Prostate gland (tissue), 2 donors: ENCODE measurements at regions not wholly inside any gene's neighbourhood (a gene's known extent, or its start where the extent isn't known, plus 50 kb on each side); places are given as distances from the start of the nearest gene placed in this dataset.

Source experiments
- DNase-seq: peaks from one replicate; pipeline ENCODE4 v3.0.0-alpha.2; 2019; ENCODE audit warnings: low spot score
- H3K27ac ChIP-seq, 2 donors: fragments of 200-600 bp; sonication (generic); 2 replicates each; pipeline ENCODE4 v1.5.1; 2017 to 2019
- H3K27me3 ChIP-seq: fragments of 200-600 bp; sonication (generic); replicated peaks from 2 replicates; pipeline ENCODE4 v1.5.1; 2019; ENCODE audit not compliant: insufficient read depth
- H3K36me3 ChIP-seq, 2 donors: fragments of 200-600 bp; sonication (generic); 1 replicate in 1 of 2; 2 replicates in 1 of 2; pipeline versions ENCODE4 v1.5.1 to v1.8.1; 2017 to 2019
- H3K4me1 ChIP-seq: fragments of 200-600 bp; sonication (generic); replicated peaks from 2 replicates; pipeline ENCODE4 v1.5.1; 2019
- H3K4me3 ChIP-seq, 2 donors: fragments of 200-600 bp; sonication (generic); 2 replicates each; pipeline ENCODE4 v1.5.1; 2017 to 2019
- H3K9me3 ChIP-seq: fragments of 200-600 bp; sonication (generic); 2 replicates; pipeline ENCODE4 v1.5.1; 2017
- POLR2A ChIP-seq: fragments of 450-650 bp; IDR thresholded peaks from one replicate; pipeline ENCODE4 v1.6.1; 2016; ENCODE audit warnings: antibody characterized with exemption, mild to moderate bottlenecking
- POLR2AphosphoS5 ChIP-seq: sonication (generic); formaldehyde crosslinking; IDR thresholded peaks from one replicate; pipeline ENCODE4 v1.6.1; 2017; ENCODE audit warnings: antibody characterized with exemption
- WGBS: methylation state at CpG from one replicate; pipeline ENCODE4 v1.1.5; 2018; 5-methylcytosine and 5-hydroxymethylcytosine counted together
- intact Hi-C: fragments of 100-400 bp; cut with DNase I; formaldehyde crosslinking; loops from one replicate; pipeline ENCODE4 v1.14.2; 2022
- TF ChIP-seq, protein P1 (sequence below), 4 experiments: fragments of 200-600 bp in 2 of 4; fragments of 450-650 bp in 2 of 4; sonication (generic) in 2 of 4; IDR thresholded peaks; 1 replicate in 3 of 4; 2 replicates in 1 of 4; pipeline ENCODE4 v1.5.1; 2016 to 2019; ENCODE audit warnings: antibody characterized with exemption in 4 of 4, mild to moderate bottlenecking in 2 of 4, moderate library complexity in 2 of 4

DNA sequence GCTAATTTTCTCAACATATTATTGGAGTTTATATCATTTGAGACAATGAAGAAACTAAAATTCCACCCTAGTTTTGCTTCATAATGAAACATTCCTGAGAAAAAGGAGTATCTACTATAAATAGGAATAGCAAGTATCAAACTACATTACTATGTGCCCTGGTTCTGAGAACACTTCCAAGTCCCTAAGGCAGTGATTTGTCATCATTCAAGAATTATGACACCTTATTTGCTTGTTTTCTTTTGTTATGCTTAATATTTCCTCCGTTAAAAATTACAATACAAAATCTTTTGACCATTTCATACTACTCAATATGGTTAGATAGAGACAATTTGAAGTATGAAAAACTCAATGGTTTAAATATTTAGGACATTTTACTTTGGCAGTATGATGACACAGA, 707.8 kb upstream of the GOLIM4 start:
- no peak for DNase-seq
- Histone ChIP-seq H3K36me3 (no peaks in the 10 kb centered on the region), H3K4me1 (no peaks in the 10 kb centered on the region), H3K27ac (no peak overlapping the region), H3K4me3 (no peak overlapping the region), H3K27me3 (no peaks in the 10 kb centered on the region), H3K9me3 (no peaks in the 10 kb centered on the region)
- 83% methylated on average over 1 of the region's 1 CpG for WGBS
- intact Hi-C loops: no loop called here
- TF ChIP-seq POLR2A (no peak), POLR2AphosphoS5 (no peak)
- TF ChIP-seq, protein P1, sequence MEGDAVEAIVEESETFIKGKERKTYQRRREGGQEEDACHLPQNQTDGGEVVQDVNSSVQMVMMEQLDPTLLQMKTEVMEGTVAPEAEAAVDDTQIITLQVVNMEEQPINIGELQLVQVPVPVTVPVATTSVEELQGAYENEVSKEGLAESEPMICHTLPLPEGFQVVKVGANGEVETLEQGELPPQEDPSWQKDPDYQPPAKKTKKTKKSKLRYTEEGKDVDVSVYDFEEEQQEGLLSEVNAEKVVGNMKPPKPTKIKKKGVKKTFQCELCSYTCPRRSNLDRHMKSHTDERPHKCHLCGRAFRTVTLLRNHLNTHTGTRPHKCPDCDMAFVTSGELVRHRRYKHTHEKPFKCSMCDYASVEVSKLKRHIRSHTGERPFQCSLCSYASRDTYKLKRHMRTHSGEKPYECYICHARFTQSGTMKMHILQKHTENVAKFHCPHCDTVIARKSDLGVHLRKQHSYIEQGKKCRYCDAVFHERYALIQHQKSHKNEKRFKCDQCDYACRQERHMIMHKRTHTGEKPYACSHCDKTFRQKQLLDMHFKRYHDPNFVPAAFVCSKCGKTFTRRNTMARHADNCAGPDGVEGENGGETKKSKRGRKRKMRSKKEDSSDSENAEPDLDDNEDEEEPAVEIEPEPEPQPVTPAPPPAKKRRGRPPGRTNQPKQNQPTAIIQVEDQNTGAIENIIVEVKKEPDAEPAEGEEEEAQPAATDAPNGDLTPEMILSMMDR (IDR thresholded peaks at IDR 0.05): no peak

GRCh38 chr3:168802766-168803165, 707.0 kb upstream of the GOLIM4 start:
- TF ChIP-seq, protein P1 (IDR thresholded peaks at IDR 0.05): no peak
- TF ChIP-seq POLR2AphosphoS5 (no peak), POLR2A (no peak)
- Histone ChIP-seq H3K27ac (no peak overlapping the region), H3K27me3 (no peaks in the 10 kb centered on the region), H3K9me3 (no peaks in the 10 kb centered on the region), H3K4me3 (no peak overlapping the region), H3K4me1 (no peaks in the 10 kb centered on the region), H3K36me3 (no peaks in the 10 kb centered on the region)
- intact Hi-C loops: no loop called here
- WGBS: 69% methylated on average over 4 of the region's 4 CpGs
- DNase-seq: no peak

GRCh38 chr3:168801794-168802193, 706.1 kb upstream of the GOLIM4 start:
- H3K36me3 ChIP-seq: no peaks in the 10 kb centered on the region
- no peaks in the 10 kb centered on the region for H3K27me3 ChIP-seq
- WGBS: 93% methylated on average over 1 of the region's 1 CpG
- no peaks in the 10 kb centered on the region for H3K9me3 ChIP-seq
- intact Hi-C loops: no loop called here
- TF ChIP-seq POLR2A (no peak), POLR2AphosphoS5 (no peak)
- TF ChIP-seq, protein P1 (IDR thresholded peaks at IDR 0.05): no peak
- DNase-seq: no peak
- no peak overlapping the region for H3K27ac ChIP-seq
- no peaks in the 10 kb centered on the region for H3K4me1 ChIP-seq
- H3K4me3 ChIP-seq: no peak overlapping the region

GRCh38 chr3:168796339-168796738, 700.6 kb upstream of the GOLIM4 start:
- TF ChIP-seq POLR2AphosphoS5 (no peak), POLR2A (no peak)
- TF ChIP-seq, protein P1 (IDR thresholded peaks at IDR 0.05): no peak
- no peaks in the 10 kb centered on the region for H3K36me3 ChIP-seq
- no peaks in the 10 kb centered on the region for H3K9me3 ChIP-seq
- H3K27ac ChIP-seq: no peak overlapping the region
- WGBS: 90% methylated on average over 3 of the region's 3 CpGs
- no peak overlapping the region for H3K4me3 ChIP-seq
- no peaks in the 10 kb centered on the region for H3K27me3 ChIP-seq
- H3K4me1 ChIP-seq: no peaks in the 10 kb centered on the region
- intact Hi-C loops: no loop called here
- DNase-seq: no peak

DNA sequence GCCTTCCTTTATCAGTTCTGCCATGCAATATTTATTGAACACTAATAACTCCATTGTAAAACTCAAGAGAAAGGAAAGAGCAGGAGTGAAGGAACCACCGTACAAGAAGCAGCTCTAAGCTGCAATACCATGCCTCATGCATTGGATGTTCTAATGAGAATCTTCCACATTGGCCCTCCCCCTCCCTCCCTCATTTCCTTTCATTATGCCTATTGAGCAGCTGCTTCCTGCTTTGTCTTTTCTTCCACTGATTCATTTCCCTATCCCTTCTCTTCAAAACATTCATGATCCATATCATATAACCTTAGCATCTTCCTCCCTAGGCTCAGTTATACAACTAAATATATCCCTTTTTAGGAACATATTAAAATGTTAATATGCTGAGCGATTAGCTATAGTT, 698.7 kb upstream of the GOLIM4 start:
- intact Hi-C loops: no loop called here
- no peak overlapping the region for H3K4me3 ChIP-seq
- DNase-seq: no peak

More for the DNA sequence above, 698.7 kb upstream of the GOLIM4 start:
- TF ChIP-seq POLR2A (no peak), POLR2AphosphoS5 (no peak)
- TF ChIP-seq, protein P1 (IDR thresholded peaks at IDR 0.05): no peak
- WGBS: 93% methylated on average over 2 of the region's 2 CpGs
- Histone ChIP-seq H3K36me3 (no peaks in the 10 kb centered on the region), H3K4me1 (no peaks in the 10 kb centered on the region), H3K9me3 (no peaks in the 10 kb centered on the region), H3K27ac (no peak overlapping the region), H3K27me3 (no peaks in the 10 kb centered on the region)
